OCI-LY7 (cell line): ENCODE measurements at regions not wholly inside any gene's neighbourhood (a gene's known extent, or its start where the extent isn't known, plus 50 kb on each side); places are given as distances from the start of the nearest gene placed in this dataset.

Experiments used
- BruUV-seq: library from RNA; stranded (reverse); fragments of 400-500 nt; replicated peaks from 2 replicates; lab custom pipeline; 2021; lab: Mats Ljungman, UMichigan
- CTCF ChIA-PET: fragments of 300-600 bp; sonication (Branson Sonifier 250); formaldehyde crosslinking; loops from one replicate; lab custom pipeline; 2022; ENCODE audit warnings: antibody characterized with exemption; ENCODE audit not compliant: unreplicated experiment; lab: Charles Lee
- POLR2A ChIA-PET: fragments of 300-600 bp; sonication (Branson Sonifier 250); formaldehyde crosslinking; loops from one replicate; lab custom pipeline; 2022; ENCODE audit warnings: antibody characterized with exemption; lab: Charles Lee
- DNase-seq: peaks from one replicate; pipeline ENCODE4 v3.0.0-alpha.2; 2015; ENCODE audit warnings: low spot score
- H2AFZ ChIP-seq: fragments of 200-600 bp; sonication (generic), shearing (Covaris generic); 2 replicates; pipeline ENCODE4 v1.6.1; 2014; ENCODE audit warnings: mild to moderate bottlenecking, antibody characterized with exemption, low read length, moderate library complexity
- H3K27ac ChIP-seq: fragments of 200-600 bp; sonication (generic); 2 replicates; pipeline ENCODE4 v1.5.1; 2014; ENCODE audit warnings: mixed run types, low read depth, mild to moderate bottlenecking, moderate library complexity, low read length, inconsistent platforms; ENCODE audit not compliant: poor library complexity, severe bottlenecking
- H3K36me3 ChIP-seq: fragments of 200-600 bp; sonication (generic); 2 replicates; pipeline ENCODE4 v1.6.1; 2014; ENCODE audit warnings: mild to moderate bottlenecking, antibody characterized with exemption, low read length, moderate library complexity, mixed read lengths; ENCODE audit not compliant: insufficient read depth
- H3K4me1 ChIP-seq: fragments of 200-600 bp; sonication (generic); 2 replicates; pipeline ENCODE4 v1.5.1; 2014; ENCODE audit warnings: mild to moderate bottlenecking, low read length; ENCODE audit not compliant: insufficient read depth, poor library complexity, severe bottlenecking
- H3K4me2 ChIP-seq: fragments of 200-600 bp; sonication (generic); 2 replicates; pipeline ENCODE4 v1.6.1; 2014; ENCODE audit warnings: mild to moderate bottlenecking, low read length
- H3K4me3 ChIP-seq: fragments of 200-600 bp; sonication (generic); 2 replicates; pipeline ENCODE4 v1.5.1; 2014; ENCODE audit warnings: mild to moderate bottlenecking, low read depth, low read length; ENCODE audit not compliant: poor library complexity, severe bottlenecking
- H3K79me2 ChIP-seq: fragments of 200-600 bp; sonication (generic); 2 replicates; pipeline ENCODE4 v1.6.1; 2016; ENCODE audit warnings: low read depth, mild to moderate bottlenecking, low read length, moderate library complexity, mixed read lengths; ENCODE audit not compliant: insufficient read depth
- H3K9me2 ChIP-seq: fragments of 200-600 bp; sonication (generic); 2 replicates; pipeline ENCODE4 v1.6.1; 2016; ENCODE audit warnings: mild to moderate bottlenecking, low read length, mixed read lengths; ENCODE audit not compliant: insufficient read depth
- H3K9me3 ChIP-seq: fragments of 200-600 bp; sonication (generic); 2 replicates; pipeline ENCODE4 v1.6.1; 2014; ENCODE audit warnings: mild to moderate bottlenecking, mixed run types, low read length, mixed read lengths
- H4K20me1 ChIP-seq: fragments of 200-600 bp; sonication (generic); 2 replicates; pipeline ENCODE4 v1.6.1; 2014; ENCODE audit warnings: mild to moderate bottlenecking, antibody characterized with exemption, low read length, moderate library complexity, mixed read lengths; ENCODE audit not compliant: insufficient read depth
- EZH2phosphoT487 ChIP-seq: fragments of 200-600 bp; sonication (generic); IDR thresholded peaks from 2 replicates; pipeline ENCODE4 v1.6.1; 2018; ENCODE audit warnings: low read depth, borderline replicate concordance, mild to moderate bottlenecking, mixed run types, antibody characterized with exemption, low read length, moderate library complexity, mixed read lengths
- intact Hi-C: fragments of 100-400 bp; cut with micrococcal nuclease; formaldehyde crosslinking; loops from one replicate; pipeline ENCODE4 v1.10.0; 2022; ENCODE audit not compliant: unreplicated experiment
- TF ChIP-seq, protein P1 (sequence below): fragments of 200-600 bp; sonication (generic); conservative IDR thresholded peaks from 2 replicates; pipeline ENCODE4 v1.5.1; 2014; ENCODE audit warnings: mild to moderate bottlenecking, antibody characterized with exemption, low read length, moderate library complexity, mixed read lengths

DNA sequence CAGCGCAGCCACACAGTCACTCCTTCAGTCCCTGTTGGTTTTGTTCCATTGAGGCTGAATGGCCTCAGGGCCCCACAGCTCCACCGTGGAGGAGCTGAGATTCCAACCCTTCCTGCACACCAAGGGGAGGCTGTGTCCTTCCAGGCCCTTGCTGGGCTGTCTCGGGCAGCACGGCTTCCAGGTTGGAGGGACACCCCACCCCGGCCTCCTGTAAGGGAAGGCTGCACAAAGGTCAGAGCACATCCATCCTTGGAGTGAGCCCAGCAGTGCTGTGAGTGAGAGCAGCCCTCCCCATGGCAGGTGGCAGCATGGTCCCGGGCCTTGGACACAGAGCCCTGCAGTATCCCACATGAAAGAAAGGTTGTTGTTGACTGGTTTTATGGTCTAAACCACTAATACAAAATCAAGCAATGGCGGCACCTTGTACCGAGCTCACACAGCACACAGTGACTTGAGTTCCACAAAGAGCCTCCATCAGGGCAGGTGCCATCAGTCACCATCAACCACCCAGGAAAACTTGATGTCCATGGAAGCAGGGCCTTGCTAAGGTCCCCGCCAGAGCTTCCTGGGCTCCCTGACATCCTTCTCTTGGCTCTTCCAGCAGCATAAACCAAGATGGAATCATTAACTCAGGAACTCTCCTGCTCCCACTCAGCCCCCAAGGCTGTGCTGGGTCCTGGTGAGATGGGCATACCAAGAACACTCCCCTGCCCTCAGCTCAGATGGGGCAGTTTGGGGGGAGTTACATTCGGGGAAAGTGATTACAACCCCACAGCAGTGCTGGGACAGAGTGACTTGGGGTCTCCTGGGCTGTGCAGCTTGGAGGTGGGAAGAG, 1500.4 kb downstream of the TBC1D22A start:
- ChIA-PET POLR2A (no interaction called here), CTCF (no interaction called here)
- no peaks in the 10 kb centered on the region for H3K36me3 ChIP-seq
- no peaks in the 10 kb centered on the region for H3K9me2 ChIP-seq
- H3K4me1 ChIP-seq = no peaks in the 10 kb centered on the region
- no peak overlapping the region for H3K4me3 ChIP-seq
- no peaks in the 10 kb centered on the region for H4K20me1 ChIP-seq
- no peaks in the 10 kb centered on the region for H3K9me3 ChIP-seq
- no peaks in the 10 kb centered on the region for H3K79me2 ChIP-seq
- no peak for DNase-seq
- intact Hi-C loops = no loop called here
- BruUV-seq = no TSS peak
- no peak for TF ChIP-seq EZH2phosphoT487
- TF ChIP-seq, protein P1, sequence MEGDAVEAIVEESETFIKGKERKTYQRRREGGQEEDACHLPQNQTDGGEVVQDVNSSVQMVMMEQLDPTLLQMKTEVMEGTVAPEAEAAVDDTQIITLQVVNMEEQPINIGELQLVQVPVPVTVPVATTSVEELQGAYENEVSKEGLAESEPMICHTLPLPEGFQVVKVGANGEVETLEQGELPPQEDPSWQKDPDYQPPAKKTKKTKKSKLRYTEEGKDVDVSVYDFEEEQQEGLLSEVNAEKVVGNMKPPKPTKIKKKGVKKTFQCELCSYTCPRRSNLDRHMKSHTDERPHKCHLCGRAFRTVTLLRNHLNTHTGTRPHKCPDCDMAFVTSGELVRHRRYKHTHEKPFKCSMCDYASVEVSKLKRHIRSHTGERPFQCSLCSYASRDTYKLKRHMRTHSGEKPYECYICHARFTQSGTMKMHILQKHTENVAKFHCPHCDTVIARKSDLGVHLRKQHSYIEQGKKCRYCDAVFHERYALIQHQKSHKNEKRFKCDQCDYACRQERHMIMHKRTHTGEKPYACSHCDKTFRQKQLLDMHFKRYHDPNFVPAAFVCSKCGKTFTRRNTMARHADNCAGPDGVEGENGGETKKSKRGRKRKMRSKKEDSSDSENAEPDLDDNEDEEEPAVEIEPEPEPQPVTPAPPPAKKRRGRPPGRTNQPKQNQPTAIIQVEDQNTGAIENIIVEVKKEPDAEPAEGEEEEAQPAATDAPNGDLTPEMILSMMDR = no peak
- no peak overlapping the region for H3K4me2 ChIP-seq
- H2AFZ ChIP-seq = no peak overlapping the region
- H3K27ac ChIP-seq = no peak overlapping the region

DNA sequence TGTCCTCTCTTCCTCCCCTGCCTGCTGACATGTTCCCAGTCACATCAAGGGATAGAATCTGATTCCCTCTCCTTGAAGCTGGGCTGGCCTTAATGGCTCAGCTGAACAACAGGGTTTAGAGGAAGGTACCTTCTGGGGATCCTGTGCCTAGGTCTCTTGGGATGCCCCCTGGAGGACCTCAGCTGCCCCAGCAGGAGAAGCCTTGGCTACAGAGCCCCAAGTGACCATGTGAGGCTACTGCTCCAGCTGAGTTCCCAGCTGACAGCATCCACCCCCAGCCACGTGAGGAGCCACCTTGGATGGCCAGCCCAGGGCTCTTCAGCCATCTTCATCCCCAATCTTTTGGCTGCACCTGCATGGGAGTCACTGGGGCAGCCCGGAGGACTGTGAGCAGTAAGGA, 1499.3 kb downstream of the TBC1D22A start:
- BruUV-seq = no TSS peak
- Histone ChIP-seq H3K4me3 (no peak overlapping the region), H3K4me2 (no peak overlapping the region), H3K36me3 (no peaks in the 10 kb centered on the region), H3K9me3 (no peaks in the 10 kb centered on the region), H3K27ac (no peak overlapping the region), H3K9me2 (no peaks in the 10 kb centered on the region), H3K4me1 (no peaks in the 10 kb centered on the region), H2AFZ (no peak overlapping the region), H3K79me2 (no peaks in the 10 kb centered on the region), H4K20me1 (no peaks in the 10 kb centered on the region)
- DNase-seq = no peak
- intact Hi-C loops = no loop called here
- no peak for TF ChIP-seq EZH2phosphoT487
- TF ChIP-seq, protein P1 = no peak; the same call in 1 of the 2 replicates
- ChIA-PET POLR2A (interaction anchor here (0.6 kb wide), 1 partner anchor 35 kb away, joined by 3 read pairs; no protein-coding TSS in a partner anchor), CTCF (no interaction called here)

DNA sequence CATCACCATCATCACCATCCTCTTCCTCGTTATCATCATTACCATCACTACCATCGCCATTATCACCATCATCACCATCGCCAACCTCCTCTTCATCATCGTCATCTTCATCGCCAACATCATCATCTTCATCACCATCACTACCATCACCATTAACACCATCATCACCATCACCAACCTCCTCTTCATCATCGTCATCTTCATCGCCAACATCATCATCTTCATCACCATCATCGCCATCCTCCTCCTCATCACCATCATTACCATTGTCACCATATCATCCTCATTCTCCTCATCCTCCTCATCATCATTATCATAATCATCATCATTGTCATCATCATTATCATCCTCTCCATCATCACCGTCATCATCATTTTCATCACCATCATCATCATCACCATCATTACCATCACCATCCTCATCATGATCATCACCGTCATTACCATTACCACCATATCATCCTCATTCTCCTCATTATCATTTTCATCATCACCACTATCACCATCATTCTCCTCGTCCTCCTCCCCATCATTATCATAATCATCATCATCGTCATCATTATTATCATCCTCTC, 1498.7 kb downstream of the TBC1D22A start:
- CTCF ChIA-PET = no interaction called here
- TF ChIP-seq, protein P1 = no peak
- H2AFZ ChIP-seq = no peak overlapping the region
- no peak for DNase-seq
- no TSS peak for BruUV-seq
- no peaks in the 10 kb centered on the region for H3K4me1 ChIP-seq
- no peaks in the 10 kb centered on the region for H3K79me2 ChIP-seq
- no peak overlapping the region for H3K4me2 ChIP-seq
- intact Hi-C loops = no loop called here
- no peaks in the 10 kb centered on the region for H4K20me1 ChIP-seq
- H3K9me3 ChIP-seq = no peaks in the 10 kb centered on the region
- no peaks in the 10 kb centered on the region for H3K36me3 ChIP-seq
- no peak overlapping the region for H3K27ac ChIP-seq
- H3K9me2 ChIP-seq = no peaks in the 10 kb centered on the region
- POLR2A ChIA-PET = interaction anchor here (0.6 kb wide), 2 partner anchors 35 to 76 kb away, joined by 3 read pairs; no protein-coding TSS in a partner anchor
- no peak overlapping the region for H3K4me3 ChIP-seq
